Psoas muscle (tissue), 7 donors: ENCODE measurements at regions not wholly inside any gene's neighbourhood (a gene's known extent, or its start where the extent isn't known, plus 50 kb on each side); places are given as distances from the start of the nearest gene placed in this dataset.
"Not testable (repeated sequence)": the region's sequence is repeated elsewhere in the genome, so short reads cannot be mapped to it uniquely, and the experiment has no call there.

ENCODE experiments used
- ATAC-seq, 4 donors: fragments of 200-7000 bp; cut with Tn5 transposase; one replicate each; pipeline ENCODE4 v1.9.1; 2020; ENCODE audit warnings: moderate library complexity in 3 of 4, mild to moderate bottlenecking in 2 of 4
- DNase-seq, 2 donors: peaks; one replicate each; pipeline ENCODE4 v3.0.0-alpha.2; 2020
- H3K27ac ChIP-seq: fragments of 200-600 bp; one replicate; pipeline ENCODE4 v1.8.0; 2022
- H3K27me3 ChIP-seq, 3 donors: fragments of 200-600 bp in 1 of 3; one replicate each; pipeline versions ENCODE4 v1.6.1 to v1.8.0; 2013 to 2022; ENCODE audit warnings: low read length in 2 of 3, mild to moderate bottlenecking in 2 of 3, moderate library complexity in 1 of 3; ENCODE audit not compliant: insufficient read depth in 3 of 3
- H3K36me3 ChIP-seq, 2 donors: fragments of 200-600 bp in 1 of 2; one replicate each; pipeline versions ENCODE4 v1.6.1 to v1.8.0; 2013 to 2022; ENCODE audit warnings: low read depth in 1 of 2, mild to moderate bottlenecking in 1 of 2, moderate library complexity in 1 of 2; ENCODE audit not compliant: insufficient read depth in 1 of 2
- H3K4me1 ChIP-seq: fragments of 200-600 bp; one replicate; pipeline ENCODE4 v1.8.0; 2022
- H3K4me3 ChIP-seq: fragments of 200-600 bp; one replicate; pipeline ENCODE4 v1.8.0; 2022; ENCODE audit warnings: mild to moderate bottlenecking
- H3K9me3 ChIP-seq: fragments of 200-600 bp; one replicate; pipeline ENCODE4 v1.8.0; 2022
- WGBS, 3 donors: extraction: QIAGEN DNeasy Blood & Tissue Kit; methylation state at CpG; one replicate each; pipeline versions ENCODE4 v1.1.6 to v1.1.7; 2013; 5-methylcytosine and 5-hydroxymethylcytosine counted together
- intact Hi-C, 2 donors: fragments of 100-400 bp; cut with DNase I; formaldehyde crosslinking; loops; one replicate each; pipeline versions ENCODE4 v1.11.0 to v1.14.2; 2022
- TF ChIP-seq, protein P1 (sequence below): fragments of 200-600 bp; IDR thresholded peaks from one replicate; pipeline ENCODE4 v1.8.0; 2022; ENCODE audit warnings: antibody characterized with exemption
- donor health status: healthy with polysubstance abuse.
- donor health status: DM: no; HTN: no; CAD: no; lungs with moderate emphysema.
- donor health status: Bipolar disorder and iron deficiency.
- donor health status: healthy.
- donor health status: DM: yes; HTN: yes; CAD: no.
- donor health status: DM: no; HTN: no; CAD: no.
- donor health status: DM: yes; HTN: yes; CAD: no.

DNA sequence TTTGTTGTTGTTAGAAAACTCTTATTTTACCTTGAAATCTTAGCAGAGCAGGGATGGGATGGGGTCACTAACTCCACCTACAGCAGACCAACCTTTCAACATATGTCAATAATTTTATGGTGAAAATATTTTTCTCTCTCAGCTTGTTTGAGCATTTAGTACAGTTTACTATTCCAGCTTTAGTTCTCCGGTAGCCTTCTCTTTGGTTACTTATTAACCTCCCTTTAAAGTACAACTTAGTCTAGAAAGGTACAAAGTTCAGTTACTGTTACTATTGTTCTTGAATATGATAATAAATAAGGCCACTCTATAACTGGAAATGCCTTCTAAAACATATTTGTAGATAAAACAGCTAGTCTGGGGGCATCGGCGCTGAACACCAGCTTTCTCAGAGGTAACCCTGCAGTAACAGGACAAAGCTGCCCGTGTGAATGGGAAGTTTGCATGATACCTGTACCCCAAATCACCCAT lies 233.3 kb downstream of the PCSK1 start:
- WGBS, 3 donors: 91 to 95% (median 95%) methylated on average over 4 of the region's 4 CpGs

DNA sequence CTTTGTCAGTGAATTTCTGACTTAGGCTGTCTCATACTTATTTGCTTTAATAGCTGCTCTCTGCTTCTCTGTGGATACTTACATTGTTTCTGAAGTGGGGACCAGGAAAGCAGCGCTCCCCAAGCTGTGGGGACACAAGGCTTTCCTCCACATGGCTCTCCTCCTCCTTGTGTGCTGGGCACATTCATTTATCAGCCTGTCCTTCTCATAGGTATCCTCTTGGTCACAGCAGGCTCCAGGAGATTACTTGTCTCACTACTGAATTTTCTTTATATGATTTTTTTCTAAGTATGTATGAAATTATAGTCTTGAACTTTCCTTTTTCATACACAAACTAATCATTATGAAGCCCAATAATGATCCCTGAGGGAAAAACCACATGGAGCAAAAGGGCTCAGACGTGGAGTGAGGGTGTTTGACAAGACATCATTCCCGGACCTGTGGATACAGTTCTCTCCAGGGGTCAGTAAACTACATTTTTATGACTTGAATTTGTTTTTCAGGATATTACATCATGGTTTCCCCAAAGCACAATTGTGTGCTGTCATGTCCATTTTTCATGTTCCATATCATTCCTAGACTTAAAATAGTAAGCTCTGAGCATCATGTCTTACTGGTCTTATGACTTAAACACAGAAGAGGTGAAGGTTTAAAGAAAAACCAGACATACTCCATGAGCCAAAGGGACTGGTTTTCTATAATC lies 234.5 kb downstream of the PCSK1 start:
- ATAC-seq: no peak
- H3K27ac ChIP-seq: no peak overlapping the region

More for the DNA sequence above, 233.3 kb downstream of the PCSK1 start:
- Histone ChIP-seq H3K4me3 (no peak overlapping the region), H3K36me3 (no peaks in the 10 kb centered on the region), H3K9me3 (no peaks in the 10 kb centered on the region), H3K27me3 (no peaks in the 10 kb centered on the region), H3K27ac (no peak overlapping the region), H3K4me1 (no peaks in the 10 kb centered on the region)
- ATAC-seq (no peak), DNase-seq (no peak)
- intact Hi-C loops: no loop called here
- TF ChIP-seq, protein P1, sequence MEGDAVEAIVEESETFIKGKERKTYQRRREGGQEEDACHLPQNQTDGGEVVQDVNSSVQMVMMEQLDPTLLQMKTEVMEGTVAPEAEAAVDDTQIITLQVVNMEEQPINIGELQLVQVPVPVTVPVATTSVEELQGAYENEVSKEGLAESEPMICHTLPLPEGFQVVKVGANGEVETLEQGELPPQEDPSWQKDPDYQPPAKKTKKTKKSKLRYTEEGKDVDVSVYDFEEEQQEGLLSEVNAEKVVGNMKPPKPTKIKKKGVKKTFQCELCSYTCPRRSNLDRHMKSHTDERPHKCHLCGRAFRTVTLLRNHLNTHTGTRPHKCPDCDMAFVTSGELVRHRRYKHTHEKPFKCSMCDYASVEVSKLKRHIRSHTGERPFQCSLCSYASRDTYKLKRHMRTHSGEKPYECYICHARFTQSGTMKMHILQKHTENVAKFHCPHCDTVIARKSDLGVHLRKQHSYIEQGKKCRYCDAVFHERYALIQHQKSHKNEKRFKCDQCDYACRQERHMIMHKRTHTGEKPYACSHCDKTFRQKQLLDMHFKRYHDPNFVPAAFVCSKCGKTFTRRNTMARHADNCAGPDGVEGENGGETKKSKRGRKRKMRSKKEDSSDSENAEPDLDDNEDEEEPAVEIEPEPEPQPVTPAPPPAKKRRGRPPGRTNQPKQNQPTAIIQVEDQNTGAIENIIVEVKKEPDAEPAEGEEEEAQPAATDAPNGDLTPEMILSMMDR: no peak

DNA sequence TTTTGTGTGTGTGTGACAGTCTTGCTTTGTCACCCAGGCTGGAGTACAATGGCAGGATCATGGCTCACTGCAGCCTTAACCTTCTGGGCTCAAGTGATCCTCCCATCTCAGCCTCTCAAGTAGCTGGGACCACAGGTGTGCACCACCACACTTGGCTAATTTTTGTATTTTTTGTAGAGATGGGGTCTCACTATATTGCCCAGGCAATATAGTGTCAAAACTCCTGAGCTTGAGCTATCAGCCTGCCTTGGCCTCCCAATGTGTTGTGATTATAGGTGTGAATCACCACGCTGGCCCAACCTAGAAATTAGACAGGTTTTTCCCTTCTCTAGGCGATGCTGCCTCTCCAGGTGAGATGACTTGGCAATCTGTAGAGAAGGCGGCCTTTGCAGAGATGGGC lies 235.3 kb downstream of the PCSK1 start:
- H3K36me3 ChIP-seq, H3K9me3 ChIP-seq, ATAC-seq, intact Hi-C loops, H3K4me1 ChIP-seq, H3K27ac ChIP-seq, DNase-seq, H3K27me3 ChIP-seq, H3K4me3 ChIP-seq: not testable (repeated sequence)
- 89 to 96% (median 92%) methylated on average over 3 of the region's 3 CpGs for WGBS, 3 donors

More for the DNA sequence above, 234.5 kb downstream of the PCSK1 start:
- Histone ChIP-seq H3K27me3 (no peaks in the 10 kb centered on the region), H3K4me1 (no peaks in the 10 kb centered on the region), H3K4me3 (no peak overlapping the region), H3K9me3 (no peaks in the 10 kb centered on the region), H3K36me3 (no peaks in the 10 kb centered on the region)
- intact Hi-C loops: no loop called here
- TF ChIP-seq, protein P1: no peak
- no peak for DNase-seq
- WGBS, 3 donors: 59 to 68% (median 66%) methylated on average over 3 of the region's 3 CpGs

GRCh38 chr5:96197347-96197746 lies 235.7 kb upstream of the ELL2 start:
- intact Hi-C loops: no loop called here
- Histone ChIP-seq H3K9me3 (no peaks in the 10 kb centered on the region), H3K4me3 (no peak overlapping the region), H3K27me3 (no peaks in the 10 kb centered on the region), H3K36me3 (no peaks in the 10 kb centered on the region), H3K27ac (no peak overlapping the region), H3K4me1 (no peaks in the 10 kb centered on the region)
- WGBS, 3 donors: 63 to 85% (median 77%) methylated on average over 2 of the region's 2 CpGs
- no peak for ATAC-seq
- TF ChIP-seq, protein P1: no peak
- DNase-seq: no peak

DNA sequence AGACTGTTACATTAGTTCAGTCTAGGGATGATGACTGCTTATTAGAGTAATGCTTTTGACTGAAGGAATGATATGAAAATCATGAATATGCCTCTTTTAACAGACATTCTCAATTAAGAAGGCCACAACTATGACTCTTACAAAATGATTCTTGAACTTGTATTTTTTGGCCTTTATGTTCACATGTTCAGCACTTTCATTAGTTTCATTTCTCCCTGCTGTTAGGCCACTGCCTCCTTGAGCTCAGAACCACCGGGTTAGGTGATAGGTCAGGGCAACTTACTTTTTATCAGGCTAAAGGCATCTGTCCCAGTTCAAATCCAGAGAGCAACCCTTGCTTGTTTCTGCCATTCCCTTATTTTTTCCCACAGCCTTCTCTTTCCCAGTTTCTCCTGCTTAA lies 235.2 kb upstream of the ELL2 start:
- Histone ChIP-seq H3K36me3 (no peaks in the 10 kb centered on the region), H3K4me3 (no peak overlapping the region), H3K9me3 (no peaks in the 10 kb centered on the region), H3K27me3 (no peaks in the 10 kb centered on the region), H3K27ac (no peak overlapping the region), H3K4me1 (no peaks in the 10 kb centered on the region)
- WGBS, 3 donors: 63 to 76% (median 71%) methylated on average over 1 of the region's 1 CpG
- ATAC-seq (no peak), DNase-seq (no peak)
- TF ChIP-seq, protein P1: no peak
- intact Hi-C loops: no loop called here
